Smooth muscle cell (in vitro differentiated cells): ENCODE measurements at regions not wholly inside any gene's neighbourhood (a gene's known extent, or its start where the extent isn't known, plus 50 kb on each side); places are given as distances from the start of the nearest gene placed in this dataset.

Experiments used
- DNase-seq: peaks from one replicate; lab custom pipeline; 2025; ENCODE audit not compliant: unreplicated experiment; lab: John Stamatoyannopoulos, UW
- H2AFZ ChIP-seq: fragments of 200-600 bp; sonication (generic); 2 replicates; pipeline ENCODE4 v1.6.0; 2016; ENCODE audit warnings: antibody characterized with exemption, low read depth, mild to moderate bottlenecking
- H3F3A ChIP-seq: fragments of 200-600 bp; sonication (generic); 2 replicates; pipeline ENCODE4 v1.6.0; 2017; ENCODE audit warnings: antibody characterized with exemption, low read depth
- H3K27ac ChIP-seq: fragments of 200-600 bp; sonication (generic); 2 replicates; pipeline ENCODE4 v1.5.1; 2016; ENCODE audit warnings: low read depth, mild to moderate bottlenecking
- H3K27me3 ChIP-seq: fragments of 200-600 bp; sonication (generic); 2 replicates; pipeline ENCODE4 v1.6.1; 2016; ENCODE audit warnings: low read depth, mild to moderate bottlenecking
- H3K36me3 ChIP-seq: fragments of 200-600 bp; sonication (generic); 2 replicates; pipeline ENCODE4 v1.5.1; 2016; ENCODE audit warnings: low read depth
- H3K4me1 ChIP-seq: fragments of 200-600 bp; sonication (generic); 2 replicates; pipeline ENCODE4 v1.5.1; 2016; ENCODE audit warnings: low read depth
- H3K4me2 ChIP-seq: fragments of 200-600 bp; sonication (generic); 2 replicates; pipeline ENCODE4 v1.6.0; 2016; ENCODE audit warnings: mild to moderate bottlenecking
- H3K4me3 ChIP-seq: fragments of 200-600 bp; sonication (generic); 2 replicates; pipeline ENCODE4 v1.5.1; 2016; ENCODE audit warnings: mild to moderate bottlenecking
- H3K79me2 ChIP-seq: fragments of 200-600 bp; sonication (generic); 2 replicates; pipeline ENCODE4 v1.6.0; 2016; ENCODE audit warnings: low read depth, mild to moderate bottlenecking
- H3K9ac ChIP-seq: fragments of 200-600 bp; sonication (generic); 2 replicates; pipeline ENCODE4 v1.6.0; 2016; ENCODE audit warnings: low read depth
- H3K9me3 ChIP-seq: fragments of 200-600 bp; sonication (generic); replicated peaks from 2 replicates; pipeline ENCODE4 v1.5.1; 2016; ENCODE audit warnings: low read depth
- H4K20me1 ChIP-seq: fragments of 200-600 bp; sonication (generic); 2 replicates; pipeline ENCODE4 v1.6.0; 2016; ENCODE audit warnings: low read depth
- CTCF ChIP-seq: fragments of 200-600 bp; sonication (generic); IDR thresholded peaks from 2 replicates; pipeline ENCODE4 v1.5.1; 2017; ENCODE audit warnings: borderline replicate concordance, mild to moderate bottlenecking, antibody characterized with exemption; ENCODE audit not compliant: insufficient read depth, poor library complexity, severe bottlenecking
- WGBS: methylation state at CpG from one replicate; pipeline ENCODE4 v1.1.7; 2016; ENCODE audit warnings: low lambda C conversion rate; 5-methylcytosine and 5-hydroxymethylcytosine counted together

GRCh38 chr10:33798754-33799153 lies 464.3 kb upstream of the NRP1 start:
- no peak for TF ChIP-seq CTCF
- H3K9ac ChIP-seq = no peak overlapping the region
- no peaks in the 10 kb centered on the region for H3K4me1 ChIP-seq
- no peak overlapping the region for H3K4me3 ChIP-seq
- no peaks in the 10 kb centered on the region for H3K36me3 ChIP-seq
- no peaks in the 10 kb centered on the region for H3K79me2 ChIP-seq
- H4K20me1 ChIP-seq = no peaks in the 10 kb centered on the region
- H2AFZ ChIP-seq = no peak overlapping the region
- no peaks in the 10 kb centered on the region for H3K9me3 ChIP-seq
- no peak for DNase-seq
- no peak overlapping the region for H3K27ac ChIP-seq
- 78% methylated on average over 1 of the region's 1 CpG for WGBS
- no peaks in the 10 kb centered on the region for H3F3A ChIP-seq
- no peak overlapping the region for H3K4me2 ChIP-seq
- H3K27me3 ChIP-seq = no peaks in the 10 kb centered on the region

GRCh38 chr10:33796680-33797079 lies 462.2 kb upstream of the NRP1 start:
- no peak for TF ChIP-seq CTCF
- H3K4me3 ChIP-seq = no peak overlapping the region
- H2AFZ ChIP-seq = no peak overlapping the region
- H4K20me1 ChIP-seq = no peaks in the 10 kb centered on the region
- H3F3A ChIP-seq = no peaks in the 10 kb centered on the region
- DNase-seq = no peak
- no peak overlapping the region for H3K9ac ChIP-seq
- H3K4me2 ChIP-seq = no peak overlapping the region
- no peaks in the 10 kb centered on the region for H3K36me3 ChIP-seq
- H3K4me1 ChIP-seq = no peaks in the 10 kb centered on the region
- no peaks in the 10 kb centered on the region for H3K27me3 ChIP-seq
- no peaks in the 10 kb centered on the region for H3K79me2 ChIP-seq
- no peak overlapping the region for H3K27ac ChIP-seq
- WGBS = 100% methylated on average over 2 of the region's 2 CpGs
- H3K9me3 ChIP-seq = no peaks in the 10 kb centered on the region

GRCh38 chr10:33795529-33795928 lies 461.1 kb upstream of the NRP1 start:
- no peak overlapping the region for H2AFZ ChIP-seq
- H3K79me2 ChIP-seq = no peaks in the 10 kb centered on the region
- TF ChIP-seq CTCF = no peak
- no peaks in the 10 kb centered on the region for H3F3A ChIP-seq
- no peaks in the 10 kb centered on the region for H3K9me3 ChIP-seq
- H3K9ac ChIP-seq = no peak overlapping the region
- no peaks in the 10 kb centered on the region for H3K4me1 ChIP-seq
- no peak overlapping the region for H3K27ac ChIP-seq
- H3K27me3 ChIP-seq = no peaks in the 10 kb centered on the region
- no peak overlapping the region for H3K4me2 ChIP-seq
- H3K4me3 ChIP-seq = no peak overlapping the region
- H4K20me1 ChIP-seq = no peaks in the 10 kb centered on the region
- DNase-seq = no peak
- no peaks in the 10 kb centered on the region for H3K36me3 ChIP-seq

GRCh38 chr10:33794460-33794859 lies 460.0 kb upstream of the NRP1 start:
- WGBS = 65% methylated on average over 3 of the region's 3 CpGs
- no peak for DNase-seq

More at GRCh38 chr10:33794460-33794859, 460.0 kb upstream of the NRP1 start:
- Histone ChIP-seq H3F3A (no peaks in the 10 kb centered on the region), H3K79me2 (no peaks in the 10 kb centered on the region), H3K9ac (no peak overlapping the region), H4K20me1 (no peaks in the 10 kb centered on the region), H3K36me3 (no peaks in the 10 kb centered on the region), H3K27ac (no peak overlapping the region), H3K27me3 (no peaks in the 10 kb centered on the region), H3K4me3 (no peak overlapping the region), H3K4me2 (no peak overlapping the region), H2AFZ (no peak overlapping the region), H3K4me1 (no peaks in the 10 kb centered on the region), H3K9me3 (no peaks in the 10 kb centered on the region)
- TF ChIP-seq CTCF = no peak
